ENCODE measurements at regions not wholly inside any gene's neighbourhood (a gene's known extent, or its start where the extent isn't known, plus 50 kb on each side); places are given as distances from the start of the nearest gene placed in this dataset.
"Not testable (repeated sequence)": the region's sequence is repeated elsewhere in the genome, so short reads cannot be mapped to it uniquely, and the experiment has no call there.

DNA sequence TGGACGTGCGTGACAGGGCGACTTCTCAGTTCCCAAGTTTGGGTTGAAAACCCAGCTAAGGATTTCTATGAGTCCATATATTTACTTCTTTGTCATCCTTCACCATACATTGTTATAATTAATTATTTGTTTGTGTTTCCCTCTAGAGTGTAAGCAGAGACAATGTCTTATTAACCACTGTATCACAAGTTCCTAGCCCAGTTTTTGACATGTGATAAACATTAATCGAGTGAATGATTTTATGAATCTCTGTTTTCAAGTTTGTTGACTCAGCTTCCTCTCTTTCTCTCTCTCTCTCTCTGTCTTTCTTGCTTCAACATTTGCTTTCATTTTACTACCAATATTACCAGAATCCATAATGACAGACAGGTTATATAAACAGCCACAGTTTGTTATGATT is 1259.6 kb upstream of the TENM4 start:
- intact Hi-C loops (cut with DNase I, micrococcal nuclease): no loop called here
- ATAC-seq (peak; percentile 8), DNase-seq (no peak)

DNA sequence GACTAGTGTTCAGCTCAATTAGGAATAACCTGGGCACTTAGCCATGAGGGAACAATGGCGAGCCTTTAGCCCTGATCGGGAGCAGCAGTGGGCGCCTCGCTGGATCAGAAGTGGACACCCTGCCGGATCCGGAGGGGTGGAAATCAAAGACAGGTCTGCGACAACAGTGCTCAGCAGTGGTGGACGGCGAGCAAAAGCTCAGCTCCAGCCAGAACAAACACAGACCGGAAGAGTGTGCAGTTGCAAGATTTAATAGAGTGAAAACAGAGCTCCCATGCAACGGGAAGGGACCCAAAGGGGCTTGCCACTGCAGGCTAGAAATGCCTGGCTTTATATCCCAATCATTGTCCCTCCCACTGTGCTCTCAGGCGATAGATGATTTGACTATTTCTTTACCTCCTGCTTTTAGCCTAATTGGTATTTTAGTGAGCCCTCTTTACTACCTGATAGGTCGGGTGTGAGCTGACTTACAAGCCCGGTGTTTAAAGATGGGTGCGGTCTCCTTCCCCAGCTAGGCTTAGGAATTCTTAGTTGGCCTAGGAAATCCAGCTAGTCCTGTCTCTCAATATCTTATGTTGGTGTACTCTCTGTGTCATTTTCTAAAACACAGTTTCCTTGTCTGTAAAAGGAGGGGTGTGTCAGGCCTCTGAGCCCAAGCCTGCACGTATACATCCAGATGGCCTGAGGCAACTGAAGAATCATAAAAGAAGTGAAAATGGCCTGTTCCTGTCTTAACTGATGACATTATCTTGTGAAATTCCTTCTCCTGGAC is 1258.8 kb upstream of the TENM4 start:
- ATAC-seq (peak; percentile 98), DNase-seq (peak; percentile 23 to 46)
- intact Hi-C loops (cut with DNase I, micrococcal nuclease): not testable (repeated sequence)

DNA sequence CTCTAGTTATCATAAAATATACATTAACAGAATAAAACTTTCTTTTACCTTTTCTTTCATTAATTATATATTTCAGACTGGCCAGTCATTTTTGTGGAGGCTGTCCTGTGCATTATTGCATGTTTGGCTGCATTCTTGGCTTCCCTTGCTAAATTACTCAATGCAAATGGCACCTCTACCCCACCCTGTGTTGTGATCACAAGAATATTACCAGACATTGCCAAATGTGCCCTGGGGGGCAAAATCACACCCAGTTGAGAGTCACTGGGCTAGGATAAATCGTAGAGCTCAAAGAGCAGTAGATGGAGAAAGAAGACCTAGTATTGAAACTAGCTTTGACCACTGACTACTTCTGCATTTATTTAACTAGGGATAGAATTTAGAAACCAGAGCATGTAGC is 1257.8 kb upstream of the TENM4 start:
- intact Hi-C loops (cut with DNase I, micrococcal nuclease): no loop called here
- DNase-seq: no peak

DNA sequence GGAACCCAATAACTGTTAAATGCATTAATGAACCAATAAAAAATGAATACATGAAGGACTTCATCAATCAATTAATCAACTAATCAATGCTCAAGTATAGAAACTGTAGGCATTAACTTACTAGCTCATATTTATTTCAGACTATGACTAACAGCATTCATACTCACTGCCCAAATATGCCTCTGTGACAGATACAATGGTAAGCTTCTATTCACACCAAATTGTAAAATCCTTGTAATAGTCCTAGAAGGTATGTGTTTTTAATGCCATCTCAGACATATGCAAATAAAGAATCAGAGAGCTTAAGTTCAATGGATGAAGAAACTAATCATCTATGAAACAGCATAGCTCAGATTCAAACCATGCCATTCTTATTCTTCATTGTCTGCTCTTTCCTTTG is 1253.6 kb upstream of the TENM4 start:
- intact Hi-C loops (cut with DNase I, micrococcal nuclease): no loop called here
- no peak for ATAC-seq
- DNase-seq: no peak

More for the DNA sequence above, 1257.8 kb upstream of the TENM4 start:
- no peak for ATAC-seq

DNA sequence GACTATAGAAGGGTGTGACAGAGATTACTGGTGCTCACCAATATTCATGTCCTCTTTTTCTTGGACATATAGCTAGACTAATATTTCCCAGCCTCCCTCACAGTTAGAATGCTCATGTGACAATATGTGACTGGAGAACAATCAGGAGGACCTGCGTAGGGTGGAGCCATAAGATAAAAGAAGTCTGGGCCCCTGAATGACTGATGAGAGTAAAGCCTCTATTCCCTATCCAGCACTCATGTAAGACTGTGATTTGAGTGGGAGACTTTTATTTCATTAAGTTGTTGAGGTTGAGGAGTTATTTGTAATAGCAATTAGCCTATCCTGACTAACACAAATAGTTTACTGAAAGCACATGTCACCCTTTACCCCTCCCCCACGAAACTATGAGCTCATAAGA is 1247.1 kb upstream of the TENM4 start:
- no peak for DNase-seq

DNA sequence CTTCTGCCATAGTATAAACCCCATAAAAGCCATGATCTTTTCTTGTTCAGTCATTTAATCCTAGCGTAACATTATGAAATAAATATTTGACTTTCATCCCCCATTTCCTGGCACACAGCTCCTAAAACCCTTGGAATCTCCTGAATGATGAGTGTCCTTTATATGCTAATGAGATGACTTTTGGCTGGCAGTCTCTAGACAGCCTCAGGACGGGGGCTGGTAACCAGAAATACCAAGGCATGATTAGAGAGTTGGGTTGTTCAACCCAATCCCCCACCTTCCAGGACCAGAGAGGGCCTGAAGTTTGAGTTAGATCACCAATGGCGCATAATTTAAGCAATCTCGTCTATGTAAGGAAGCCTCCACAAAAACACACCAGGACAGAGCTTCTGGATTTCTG is 1246.1 kb upstream of the TENM4 start:
- ATAC-seq (no peak), DNase-seq (no peak)
- intact Hi-C loops (cut with DNase I, micrococcal nuclease): no loop called here

More for the DNA sequence above, 1247.1 kb upstream of the TENM4 start:
- intact Hi-C loops (cut with DNase I, micrococcal nuclease): no loop called here
- ATAC-seq: no peak

DNA sequence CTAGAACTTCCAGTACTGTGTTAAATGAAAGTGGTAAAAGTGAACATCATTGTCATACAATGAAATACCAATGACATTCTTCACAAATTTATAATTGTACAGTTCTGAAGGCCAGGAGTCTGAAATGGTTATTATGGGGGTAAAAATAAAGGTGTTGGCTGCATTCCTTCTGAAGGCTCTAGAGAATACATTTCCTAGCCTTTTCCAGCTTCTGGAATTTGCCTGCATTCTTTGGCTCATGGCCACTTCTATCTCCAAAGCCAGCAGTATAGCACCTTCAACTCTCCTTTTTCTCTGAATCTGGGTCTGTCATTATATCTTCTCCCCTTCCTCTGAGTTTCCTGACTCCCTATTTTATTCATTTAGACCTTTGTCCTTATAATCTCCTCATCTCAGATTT is 1232.7 kb upstream of the TENM4 start:
- DNase-seq: no peak
- intact Hi-C loops (cut with DNase I, micrococcal nuclease): no loop called here
- ATAC-seq: no peak

DNA sequence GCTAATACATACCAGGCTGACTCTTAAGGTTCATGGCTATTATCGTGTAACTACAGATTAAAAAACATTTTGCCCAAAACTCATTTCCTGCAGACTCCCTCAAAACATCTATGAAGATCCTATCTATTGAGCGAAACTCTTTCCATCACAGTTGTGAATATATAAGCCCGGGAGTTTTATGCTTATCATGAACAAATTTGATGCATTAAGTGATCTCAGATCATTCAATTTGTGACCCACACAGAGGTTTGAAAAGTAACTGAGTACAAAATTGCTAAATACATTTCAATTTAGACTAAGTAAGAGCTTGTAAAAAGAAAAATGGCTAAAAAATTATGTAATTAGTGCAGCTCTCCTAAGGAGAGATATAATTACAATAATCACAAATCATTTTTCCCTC is 1228.8 kb upstream of the TENM4 start:
- DNase-seq (no peak), ATAC-seq (no peak)
- intact Hi-C loops (cut with DNase I, micrococcal nuclease): no loop called here

DNA sequence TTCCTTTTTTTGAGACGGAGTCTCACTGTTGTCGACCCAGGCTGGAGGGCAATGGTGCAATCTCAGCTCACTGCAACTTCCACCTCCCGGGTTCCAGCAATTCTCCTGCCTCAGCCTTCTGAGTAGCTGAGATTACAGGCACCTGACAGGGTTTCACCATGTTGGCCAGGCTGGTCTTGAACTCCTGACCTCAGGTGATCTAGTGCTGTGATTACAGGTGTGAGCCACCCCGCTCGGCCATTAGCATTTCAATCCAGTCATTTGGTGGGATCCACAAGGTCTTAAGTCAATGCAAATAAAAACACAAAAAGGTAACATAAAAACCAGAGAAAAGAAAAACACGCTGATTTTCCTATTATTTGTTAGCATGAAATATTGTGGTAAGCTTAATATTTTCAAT is 1227.2 kb upstream of the TENM4 start:
- no peak for ATAC-seq
- DNase-seq: no peak
- intact Hi-C loops (cut with DNase I, micrococcal nuclease): no loop called here

DNA sequence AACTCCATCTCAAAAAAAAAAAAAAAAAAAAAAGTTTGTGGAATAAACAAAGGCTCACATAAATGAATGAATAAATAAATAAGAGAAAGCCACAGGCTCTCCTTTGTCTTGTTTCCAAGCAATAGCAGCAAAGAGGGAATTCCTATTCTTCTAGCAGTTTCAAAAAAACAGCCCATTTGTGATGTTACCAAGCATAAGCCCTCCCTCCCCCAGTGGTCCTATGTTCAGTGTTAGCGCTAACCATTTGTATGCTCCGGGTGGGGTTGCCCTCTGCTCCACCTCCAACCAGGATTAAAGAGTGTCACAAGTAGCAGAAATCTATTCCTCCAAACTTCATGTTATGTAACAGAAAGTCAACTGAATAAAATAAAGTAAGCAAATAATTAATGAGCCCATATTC is 1215.0 kb upstream of the TENM4 start:
- ATAC-seq: no peak
- DNase-seq: no peak
- intact Hi-C loops (cut with DNase I, micrococcal nuclease): no loop called here

DNA sequence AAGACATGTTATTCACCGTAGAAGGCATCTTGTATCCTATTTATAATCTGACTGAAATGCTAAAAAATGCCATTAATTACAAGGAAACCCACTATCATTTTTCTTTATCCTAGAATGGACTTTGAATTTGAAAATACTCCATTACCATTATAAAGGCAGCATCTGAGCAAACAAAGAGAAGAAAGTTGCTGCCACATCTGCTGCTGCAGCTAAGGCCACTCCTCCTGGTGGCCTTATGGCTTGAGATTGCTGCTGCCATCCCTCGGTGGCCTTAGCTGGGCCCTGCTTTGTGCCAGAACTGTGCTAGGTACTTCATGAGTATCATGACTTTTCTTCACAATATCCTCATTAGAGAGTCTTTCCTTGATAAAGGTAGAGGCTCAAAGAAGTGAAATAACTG is 1210.1 kb upstream of the TENM4 start:
- DNase-seq (no peak), ATAC-seq (no peak)
- intact Hi-C loops (cut with DNase I, micrococcal nuclease): no loop called here

DNA sequence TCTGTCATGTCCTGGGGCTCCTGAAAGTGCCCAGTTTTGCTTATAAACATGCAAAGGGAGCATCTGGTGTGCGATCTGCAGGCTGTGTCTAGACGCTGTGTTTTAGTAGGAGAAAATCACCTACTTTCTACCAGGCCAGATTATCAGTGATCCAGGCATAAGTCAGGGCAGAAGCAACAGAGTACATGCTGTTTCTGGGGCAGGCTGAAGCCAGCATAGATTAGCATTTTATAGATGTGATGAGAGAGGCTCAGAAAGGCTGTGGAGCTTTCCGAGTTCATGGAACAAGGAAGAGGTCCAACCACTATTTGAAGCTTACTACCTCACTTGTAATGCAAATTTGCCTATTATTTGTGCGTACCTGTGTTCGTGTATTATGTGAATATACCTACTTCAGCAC is 1208.4 kb upstream of the TENM4 start:
- ATAC-seq (no peak), DNase-seq (no peak)
- intact Hi-C loops (cut with DNase I, micrococcal nuclease): no loop called here

DNA sequence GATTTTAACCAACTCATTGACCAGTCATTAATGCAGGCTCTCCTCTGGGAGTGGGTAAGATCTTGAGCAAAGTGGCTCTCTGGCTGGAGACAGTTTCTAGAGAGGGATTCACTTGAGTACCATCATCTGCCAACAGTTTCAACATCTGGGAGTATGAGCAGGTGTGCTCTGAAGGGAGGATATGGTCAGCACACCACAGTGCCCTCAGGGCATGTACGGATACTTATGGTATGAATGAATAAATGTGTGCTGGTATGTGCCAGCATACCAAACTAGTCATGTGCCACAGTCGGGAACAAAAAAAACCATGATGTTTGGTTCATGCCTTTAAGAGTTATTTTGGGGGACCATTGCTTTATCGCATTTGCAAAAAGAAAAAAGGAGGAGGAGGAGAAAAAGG is 1197.5 kb upstream of the TENM4 start:
- ATAC-seq: no peak
- intact Hi-C loops (cut with DNase I, micrococcal nuclease): no loop called here
- DNase-seq: no peak

DNA sequence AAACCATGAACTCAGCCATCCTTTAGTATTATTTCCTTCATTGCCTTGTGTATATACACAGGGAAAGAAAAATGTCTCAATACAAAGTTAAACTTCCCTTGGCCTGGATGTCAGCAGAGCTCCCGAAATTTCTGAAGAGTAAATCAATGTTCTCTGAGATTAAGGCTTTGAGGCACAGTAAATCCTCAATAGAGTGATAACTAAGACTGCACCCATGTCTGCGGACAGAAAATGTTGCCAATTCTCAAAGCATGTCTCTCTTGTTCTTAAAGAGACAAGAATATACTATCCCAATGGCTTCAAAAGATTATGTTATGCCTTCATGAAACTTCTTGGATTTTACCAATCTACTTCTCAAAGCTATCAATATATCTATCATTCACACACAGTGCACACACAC is 1196.7 kb upstream of the TENM4 start:
- ATAC-seq (no peak), DNase-seq (no peak)
- intact Hi-C loops (cut with DNase I, micrococcal nuclease): no loop called here

DNA sequence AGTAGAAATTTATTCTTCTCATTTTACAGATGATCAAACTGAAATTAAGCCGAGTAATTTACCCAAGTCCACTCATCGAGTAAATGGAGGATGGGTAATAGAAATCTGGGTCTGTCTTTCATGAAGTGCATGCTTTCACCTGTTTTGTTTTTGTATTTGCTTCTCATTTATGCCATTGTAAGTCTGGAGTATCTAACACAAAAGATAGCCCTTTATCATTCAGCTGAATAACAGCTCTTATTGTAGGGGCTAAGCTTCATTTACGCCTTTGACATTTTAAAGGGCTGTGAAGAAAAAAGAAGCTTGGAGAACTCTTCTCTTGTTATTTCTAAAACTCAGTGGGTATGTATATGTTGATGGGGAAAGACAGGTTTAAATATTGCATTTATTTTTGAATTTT is 1196.2 kb upstream of the TENM4 start:
- DNase-seq (no peak), ATAC-seq (no peak)
- intact Hi-C loops (cut with DNase I, micrococcal nuclease): no loop called here

DNA sequence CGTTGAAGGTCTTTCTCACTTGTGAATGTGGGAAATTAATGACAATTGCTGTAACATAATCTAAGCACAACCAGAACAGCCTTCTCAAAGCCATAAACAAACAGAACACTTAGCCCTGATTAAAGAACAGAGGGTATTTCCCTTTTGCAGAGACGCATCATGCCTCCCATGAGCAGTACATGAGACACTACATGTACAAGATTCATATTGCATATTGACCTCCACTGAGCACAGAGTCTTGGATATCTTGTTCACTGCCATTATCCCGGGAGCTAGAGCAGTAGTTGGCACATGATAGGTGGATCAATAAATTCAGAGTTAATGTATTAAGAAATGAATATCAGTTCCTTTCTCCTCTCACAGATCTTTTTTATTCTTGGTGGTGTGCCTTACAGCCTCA is 1194.3 kb upstream of the TENM4 start:
- intact Hi-C loops (cut with DNase I, micrococcal nuclease): no loop called here

DNA sequence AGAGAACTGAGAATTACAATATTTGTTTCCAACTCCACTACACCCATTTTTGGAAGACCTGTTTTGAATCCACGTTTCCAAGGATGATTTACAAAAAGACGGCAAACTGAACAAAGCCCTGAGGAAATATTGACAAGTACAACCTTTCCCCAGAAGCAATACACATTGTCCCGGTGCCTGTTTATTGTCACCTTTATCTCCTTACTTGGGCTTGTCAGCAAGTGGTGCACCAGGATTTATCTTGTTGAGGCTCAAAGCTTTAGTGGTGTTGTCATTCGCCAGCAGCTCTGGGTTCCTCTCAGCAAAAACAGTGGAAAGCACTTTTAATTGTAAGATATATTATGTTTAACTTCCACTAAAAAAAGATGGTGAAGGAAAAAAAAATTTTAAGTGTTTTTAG is 1191.9 kb upstream of the TENM4 start:
- no peak for ATAC-seq
- no peak for DNase-seq
- intact Hi-C loops (cut with DNase I, micrococcal nuclease): no loop called here

More for the DNA sequence above, 1194.3 kb upstream of the TENM4 start:
- DNase-seq (no peak), ATAC-seq (no peak)

DNA sequence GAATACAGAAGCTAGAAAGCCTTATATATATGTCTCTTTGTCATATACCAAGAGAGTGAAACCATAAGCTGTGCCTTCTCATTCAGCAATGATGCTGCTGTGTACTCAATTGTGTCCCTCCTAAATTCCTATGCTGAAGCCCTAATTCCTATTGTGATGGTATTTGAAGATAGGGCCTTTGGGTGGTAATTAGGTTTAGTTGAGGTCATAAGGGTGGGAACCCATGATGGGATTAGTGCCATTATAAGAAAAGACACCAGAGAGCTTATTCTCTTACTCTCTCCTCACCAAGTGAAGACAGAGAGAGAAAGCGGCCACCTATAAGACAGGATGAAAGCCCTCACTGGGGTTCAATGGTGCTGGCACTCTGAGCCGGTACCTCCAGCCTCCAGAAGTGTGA is 1191.3 kb upstream of the TENM4 start:
- no peak for DNase-seq
- ATAC-seq: no peak
- intact Hi-C loops (cut with DNase I, micrococcal nuclease): no loop called here

DNA sequence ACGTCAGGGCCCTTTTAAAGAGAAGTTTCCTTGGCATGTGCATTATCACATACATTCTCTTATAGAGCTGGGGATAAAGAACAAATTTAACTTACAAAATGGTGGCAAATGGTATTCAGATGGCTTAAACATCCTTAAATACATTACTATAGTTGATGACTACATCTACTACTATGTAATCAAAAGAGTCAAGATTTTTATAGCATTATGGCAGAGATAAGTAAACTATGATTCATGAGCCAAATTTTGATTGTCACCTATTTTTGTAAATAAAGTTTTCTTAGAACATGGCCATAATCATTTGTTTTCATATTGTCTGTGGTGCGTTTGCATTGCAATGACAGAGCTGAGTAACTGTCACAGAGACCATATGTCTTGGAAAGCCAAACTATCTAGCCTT is 1188.6 kb upstream of the TENM4 start:
- intact Hi-C loops (cut with DNase I, micrococcal nuclease): no loop called here
- peak; percentile 25 for ATAC-seq
- DNase-seq: no peak

DNA sequence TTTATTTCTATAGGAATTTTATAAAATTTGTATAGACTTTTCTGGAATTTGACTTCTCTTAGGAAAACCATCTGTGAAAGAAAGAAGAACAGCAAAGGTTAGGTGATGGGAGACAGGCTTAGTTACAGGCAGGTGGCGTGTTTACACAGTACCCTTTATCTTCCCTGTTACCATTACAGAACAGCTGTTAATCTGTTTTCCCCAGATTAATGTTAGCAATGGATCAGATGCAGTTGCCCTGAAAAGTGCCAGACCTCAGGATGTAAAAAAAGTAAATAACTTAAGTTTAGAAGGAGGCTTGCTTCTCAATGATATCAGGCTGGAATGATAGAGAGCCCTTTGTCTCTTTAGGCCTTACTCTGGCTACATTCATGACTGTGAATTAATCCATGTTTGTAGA is 1186.5 kb upstream of the TENM4 start:
- no peak for DNase-seq
- intact Hi-C loops (cut with DNase I, micrococcal nuclease): no loop called here
- ATAC-seq: no peak

DNA sequence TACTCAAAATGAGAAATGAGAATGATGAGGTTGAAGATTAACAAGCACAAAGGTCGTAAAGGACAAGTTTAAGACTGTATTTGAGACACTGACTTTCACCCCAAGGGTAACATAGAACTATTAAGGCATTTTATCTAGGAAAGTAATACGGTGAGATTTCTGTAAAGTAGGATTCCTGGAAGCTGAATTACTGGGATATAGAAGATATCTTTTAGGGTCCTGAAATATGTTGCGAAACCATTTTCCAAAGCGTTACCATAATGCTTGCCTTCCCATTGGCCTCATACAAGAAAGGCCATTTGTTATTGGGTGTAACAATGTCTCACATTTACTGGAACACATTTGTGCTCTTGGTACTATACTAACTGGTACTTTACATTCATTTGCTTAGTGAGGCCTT is 1185.9 kb upstream of the TENM4 start:
- ATAC-seq (no peak), DNase-seq (no peak)
- intact Hi-C loops (cut with DNase I, micrococcal nuclease): no loop called here
